Endothelial cell of umbilical vein (primary cell): ENCODE measurements at regions not wholly inside any gene's neighbourhood (a gene's known extent, or its start where the extent isn't known, plus 50 kb on each side); places are given as distances from the start of the nearest gene placed in this dataset.

Source experiments
- EZH2 ChIP-seq: IDR thresholded peaks from 2 replicates; pipeline ENCODE4 v1.6.1; 2012; ENCODE audit warnings: borderline replicate concordance, low read depth, mild to moderate bottlenecking, moderate library complexity, low read length, inconsistent platforms; ENCODE audit not compliant: severe bottlenecking
- GATA2 ChIP-seq: IDR thresholded peaks from 2 replicates; pipeline ENCODE4 v1.7.0; 2011; ENCODE audit warnings: low read depth, mild to moderate bottlenecking, moderate library complexity, mixed read lengths, low read length; ENCODE audit not compliant: insufficient read length, insufficient read depth
- JUN ChIP-seq: IDR thresholded peaks from 2 replicates; pipeline ENCODE4 v1.6.1; 2011; ENCODE audit warnings: borderline replicate concordance, low read depth; ENCODE audit not compliant: insufficient read length, insufficient read depth
- MAX ChIP-seq: IDR thresholded peaks from 2 replicates; pipeline ENCODE4 v1.6.1; 2011; ENCODE audit not compliant: insufficient read depth, insufficient read length
- MYC ChIP-seq: IDR thresholded peaks from one replicate; pipeline ENCODE4 v1.6.1; 2011; ENCODE audit warnings: mild to moderate bottlenecking, low read depth, low read length
- POLR2A ChIP-seq: IDR thresholded peaks from 2 replicates; pipeline ENCODE4 v1.6.1; 2012; ENCODE audit warnings: low read depth, mild to moderate bottlenecking, control low read depth, low read length
- POLR2AphosphoS5 ChIP-seq: IDR thresholded peaks from 2 replicates; pipeline ENCODE4 v1.6.1; 2012; ENCODE audit warnings: low read depth, mild to moderate bottlenecking, control low read depth, low read length, moderate library complexity; ENCODE audit not compliant: insufficient read depth
- TF ChIP-seq, protein P1 (sequence below), 2 donors: IDR thresholded peaks; 1 replicate in 1 of 2; 2 replicates in 1 of 2; pipeline ENCODE4 v1.5.1; 2011; ENCODE audit warnings: low read length in 2 of 2, mild to moderate bottlenecking in 2 of 2, moderate library complexity in 2 of 2, control low read depth in 1 of 2, inconsistent platforms in 1 of 2, low read depth in 1 of 2; ENCODE audit not compliant: insufficient read depth in 1 of 2; ENCODE audit errors: extremely low read depth in 1 of 2

- TF ChIP-seq POLR2A (no peak), MAX (no peak), EZH2 (no peak), JUN (no peak), POLR2AphosphoS5 (no peak), MYC (no peak), GATA2 (no peak)
- TF ChIP-seq, protein P1, sequence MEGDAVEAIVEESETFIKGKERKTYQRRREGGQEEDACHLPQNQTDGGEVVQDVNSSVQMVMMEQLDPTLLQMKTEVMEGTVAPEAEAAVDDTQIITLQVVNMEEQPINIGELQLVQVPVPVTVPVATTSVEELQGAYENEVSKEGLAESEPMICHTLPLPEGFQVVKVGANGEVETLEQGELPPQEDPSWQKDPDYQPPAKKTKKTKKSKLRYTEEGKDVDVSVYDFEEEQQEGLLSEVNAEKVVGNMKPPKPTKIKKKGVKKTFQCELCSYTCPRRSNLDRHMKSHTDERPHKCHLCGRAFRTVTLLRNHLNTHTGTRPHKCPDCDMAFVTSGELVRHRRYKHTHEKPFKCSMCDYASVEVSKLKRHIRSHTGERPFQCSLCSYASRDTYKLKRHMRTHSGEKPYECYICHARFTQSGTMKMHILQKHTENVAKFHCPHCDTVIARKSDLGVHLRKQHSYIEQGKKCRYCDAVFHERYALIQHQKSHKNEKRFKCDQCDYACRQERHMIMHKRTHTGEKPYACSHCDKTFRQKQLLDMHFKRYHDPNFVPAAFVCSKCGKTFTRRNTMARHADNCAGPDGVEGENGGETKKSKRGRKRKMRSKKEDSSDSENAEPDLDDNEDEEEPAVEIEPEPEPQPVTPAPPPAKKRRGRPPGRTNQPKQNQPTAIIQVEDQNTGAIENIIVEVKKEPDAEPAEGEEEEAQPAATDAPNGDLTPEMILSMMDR (IDR thresholded peaks at IDR 0.05; ENCODE audit: extremely low read depth in 1 of 2, insufficient read depth in 1 of 2, low read depth in 1 of 2, low read length in 2 of 2): no peak
Observed at GRCh38 chr11:70007796-70008195, 70.3 kb upstream of the ANO1 start.
